K562 (cell line): ENCODE measurements at regions not wholly inside any gene's neighbourhood (a gene's known extent, or its start where the extent isn't known, plus 50 kb on each side); places are given as distances from the start of the nearest gene placed in this dataset.

Experiments used
- ATAC-seq: fragments of 200-7000 bp; cut with Tn5 transposase; 3 replicates; pipeline ENCODE4 v1.9.1; 2020; ENCODE audit warnings: moderate library complexity
- BruUV-seq: library from RNA; stranded (reverse); fragments of 400-500 nt; replicated peaks from 2 replicates; lab custom pipeline; 2021; lab: Mats Ljungman, UMichigan
- CTCF ChIA-PET: fragments of 300-600 bp; formaldehyde crosslinking; extraction: SDS; loops from one replicate; lab custom pipeline; 2021; ENCODE audit warnings: low intra/inter-chr PET ratio; lab: Yijun Ruan, JAX
- POLR2A ChIA-PET: fragments of 300-600, 350-650 bp; sonication (Branson Sonifier 250); formaldehyde crosslinking; extraction: SDS; loops from one replicate; lab custom pipeline; 2021; ENCODE audit warnings: antibody characterized with exemption, inconsistent platforms; lab: Yijun Ruan, JAX
- DNase-seq, 4 experiments: peaks; one replicate each; pipeline versions ENCODE4 v3.0.0 to v3.0.0-alpha.2; 2011 to 2018; ENCODE audit warnings: low spot score in 3 of 4, mixed read lengths in 3 of 4; ENCODE audit errors: extremely low read depth in 1 of 4
- FAIRE-seq: peaks from 2 replicates; lab custom pipeline; 2011; peaks lifted over from hg19 to GRCh38; lab: Jason Lieb, UNC
- H2AFZ ChIP-seq: 2 replicates; pipeline ENCODE4 v1.6.0; 2011; ENCODE audit warnings: low read depth, low read length, control low read depth, inconsistent platforms
- H3K27ac ChIP-seq: fragments of 200-600 bp; 3 replicates; pipeline ENCODE4 v1.8.0; 2011; ENCODE audit warnings: low read depth, mild to moderate bottlenecking, control low read depth, inconsistent platforms, low read length, moderate library complexity, mixed read lengths; ENCODE audit errors: extremely low read depth
- H3K27me3 ChIP-seq, 2 experiments: fragments of 300-600 bp in 1 of 2; 2 replicates in 1 of 2; 3 replicates in 1 of 2; pipeline versions ENCODE4 v1.6.0 to v1.8.0; 2011; ENCODE audit warnings: inconsistent platforms in 2 of 2, low read length in 2 of 2, mild to moderate bottlenecking in 1 of 2, mixed read lengths in 1 of 2, moderate library complexity in 1 of 2; ENCODE audit not compliant: control insufficient read depth in 2 of 2, insufficient read depth in 2 of 2
- H3K36me3 ChIP-seq: fragments of 300-600 bp; 3 replicates; pipeline ENCODE4 v1.8.0; 2011; ENCODE audit warnings: mild to moderate bottlenecking, low read length, inconsistent platforms; ENCODE audit not compliant: control insufficient read depth, insufficient read depth
- H3K4me1 ChIP-seq, 2 experiments: fragments of 200-600 bp in 1 of 2; replicated peaks in 1 of 2; 2 replicates in 1 of 2; 3 replicates in 1 of 2; pipeline versions ENCODE4 v1.5.1 to v1.8.0; 2011; ENCODE audit warnings: inconsistent platforms in 2 of 2, low read length in 2 of 2, mild to moderate bottlenecking in 1 of 2, mixed read lengths in 1 of 2, moderate library complexity in 1 of 2; ENCODE audit not compliant: control insufficient read depth in 2 of 2, insufficient read depth in 2 of 2
- H3K4me2 ChIP-seq: 2 replicates; pipeline ENCODE4 v1.6.1; 2011; ENCODE audit warnings: low read length, control low read depth, inconsistent platforms, mixed read lengths; ENCODE audit not compliant: insufficient read depth
- H3K4me3 ChIP-seq: fragments of 200-600 bp; sonication (generic), shearing (Covaris generic); 2 replicates; pipeline ENCODE4 v1.5.1; 2016; ENCODE audit warnings: control low read depth, inconsistent platforms
- H3K79me2 ChIP-seq: fragments of 200-600 bp; 3 replicates; pipeline ENCODE4 v1.8.0; 2011; ENCODE audit warnings: low read length, inconsistent platforms; ENCODE audit not compliant: control insufficient read depth, insufficient read depth
- H3K9ac ChIP-seq, 2 experiments: 2 replicates each; pipeline versions ENCODE4 v1.6.0 to v1.6.1; 2011; ENCODE audit warnings: low read depth in 2 of 2, low read length in 2 of 2, control low read depth in 1 of 2, inconsistent platforms in 1 of 2, mild to moderate bottlenecking in 1 of 2, mixed read lengths in 1 of 2; ENCODE audit not compliant: insufficient read depth in 1 of 2
- H3K9me1 ChIP-seq: one replicate; pipeline ENCODE4 v1.6.0; 2011; ENCODE audit warnings: inconsistent platforms, mild to moderate bottlenecking, low read length, moderate library complexity; ENCODE audit not compliant: control insufficient read depth, insufficient read depth
- H3K9me3 ChIP-seq: replicated peaks from 2 replicates; pipeline ENCODE4 v1.5.1; 2011; ENCODE audit warnings: low read depth, low read length, inconsistent platforms; ENCODE audit not compliant: control insufficient read depth, insufficient read depth
- H4K20me1 ChIP-seq: replicated peaks from 2 replicates; pipeline ENCODE4 v1.6.1; 2011; ENCODE audit warnings: low read length, inconsistent platforms, mixed read lengths; ENCODE audit not compliant: control insufficient read depth, insufficient read depth
- ASH1L ChIP-seq: fragments of 450-650 bp; IDR thresholded peaks from 2 replicates; pipeline ENCODE4 v1.6.1; 2018; ENCODE audit warnings: borderline replicate concordance, mild to moderate bottlenecking, low read depth; ENCODE audit not compliant: partially characterized antibody
- CBX1 ChIP-seq: sonication (generic); IDR thresholded peaks from 2 replicates; pipeline ENCODE4 v1.6.1; 2016; ENCODE audit warnings: antibody characterized with exemption, low read depth, mild to moderate bottlenecking
- ELF4 ChIP-seq: fragments of 450-650 bp; formaldehyde crosslinking; IDR thresholded peaks from 2 replicates; pipeline ENCODE4 v1.4.0; 2022; ENCODE audit warnings: missing genetic modification characterization
- KLF10 ChIP-seq: fragments of 250-450 bp; sonication (Bioruptor Pico); IDR thresholded peaks from 2 replicates; pipeline ENCODE4 v1.6.1; 2021; ENCODE audit warnings: matching md5 sums
- NELFE ChIP-seq: IDR thresholded peaks from 2 replicates; pipeline ENCODE4 v1.6.1; 2011; ENCODE audit warnings: mild to moderate bottlenecking; ENCODE audit not compliant: insufficient read depth, insufficient read length
- SLC30A9 ChIP-seq: fragments of 250-450 bp; sonication (Bioruptor Pico); IDR thresholded peaks from 2 replicates; pipeline ENCODE4 v1.8.0; 2022; ENCODE audit warnings: mild to moderate bottlenecking, moderate library complexity
- TSC22D4 ChIP-seq: fragments of 450-650 bp; IDR thresholded peaks from 2 replicates; pipeline ENCODE4 v1.6.1; 2016; ENCODE audit warnings: missing genetic modification characterization, missing biosample characterization, control low read depth
- WGBS: fragments of 100-300 bp; shearing (Covaris generic); methylation state at CpG from one replicate; pipeline ENCODE4 v1.1.6; 2016; ENCODE audit warnings: low coverage, mixed read lengths; ENCODE audit not compliant: insufficient coverage; ENCODE audit errors: missing lambda C conversion rate; 5-methylcytosine and 5-hydroxymethylcytosine counted together
- in situ Hi-C: fragments of 300-500 bp; cut with MboI; formaldehyde crosslinking; loops from 4 replicates; pipeline ENCODE4 v1.15.0; 2018; ENCODE audit warnings: inconsistent platforms, mixed read lengths
- intact Hi-C: fragments of 100-400 bp; cut with micrococcal nuclease; formaldehyde crosslinking; loops from 2 replicates; pipeline ENCODE4 v1.14.2; 2022
- TF ChIP-seq, protein P1 (sequence below), 3 experiments: IDR thresholded peaks in 2 of 3; conservative IDR thresholded peaks in 1 of 3; 2 replicates each; pipeline ENCODE4 v1.5.1; 2011 to 2012; ENCODE audit warnings: low read length in 3 of 3, mild to moderate bottlenecking in 3 of 3, control low read depth in 2 of 3, improper control_type of control experiment in 1 of 3, inconsistent platforms in 1 of 3, low read depth in 1 of 3, mixed read lengths in 1 of 3, moderate library complexity in 1 of 3; ENCODE audit not compliant: insufficient read depth in 2 of 3

DNA sequence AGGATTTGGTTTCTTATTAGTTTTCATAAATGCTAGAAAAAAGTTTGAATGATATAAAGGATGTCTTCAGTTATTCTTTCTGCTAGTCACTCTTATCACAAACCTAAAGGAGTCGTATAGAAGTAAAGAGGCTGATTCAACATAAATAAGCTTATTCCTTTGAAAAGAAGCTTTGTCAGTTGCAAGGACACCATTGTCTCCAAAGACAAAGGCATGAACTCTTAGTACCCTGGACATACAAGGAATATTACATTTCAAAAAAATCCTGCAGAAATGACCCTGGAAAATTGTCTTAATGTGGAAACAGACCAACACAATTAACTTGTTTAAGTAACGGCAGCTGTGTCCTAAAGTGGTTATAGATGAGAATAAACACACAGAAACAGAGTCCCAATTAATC, 528.0 kb downstream of the CPS1 start:
- H3K4me2 ChIP-seq: no peak overlapping the region
- BruUV-seq: no TSS peak
- no peak overlapping the region for H3K9ac ChIP-seq
- no peak for DNase-seq
- TF ChIP-seq ELF4 (CRISPR knock-in tag) (no peak), CBX1 (no peak), KLF10 (no peak), SLC30A9 (CRISPR knock-in tag) (no peak), TSC22D4 (tag) (no peak), ASH1L (no peak)
- intact Hi-C loops: no loop called here
- in situ Hi-C loops: no loop called here
- H3K4me1 ChIP-seq: no peaks in the 10 kb centered on the region
- ChIA-PET POLR2A (no interaction called here), CTCF (no interaction called here)
- ATAC-seq: no peak
- H2AFZ ChIP-seq: no peak overlapping the region
- no peak overlapping the region for H3K4me3 ChIP-seq
- H3K27ac ChIP-seq: no peak overlapping the region
- H3K9me1 ChIP-seq: no peaks in the 10 kb centered on the region
- H3K36me3 ChIP-seq: no peaks in the 10 kb centered on the region
- no peaks in the 10 kb centered on the region for H3K9me3 ChIP-seq
- no peaks in the 10 kb centered on the region for H4K20me1 ChIP-seq
- H3K27me3 ChIP-seq: no peaks in the 10 kb centered on the region
- 0% methylated on average over 2 of the region's 2 CpGs for WGBS
- H3K79me2 ChIP-seq: no peaks in the 10 kb centered on the region
- FAIRE-seq: no peak

DNA sequence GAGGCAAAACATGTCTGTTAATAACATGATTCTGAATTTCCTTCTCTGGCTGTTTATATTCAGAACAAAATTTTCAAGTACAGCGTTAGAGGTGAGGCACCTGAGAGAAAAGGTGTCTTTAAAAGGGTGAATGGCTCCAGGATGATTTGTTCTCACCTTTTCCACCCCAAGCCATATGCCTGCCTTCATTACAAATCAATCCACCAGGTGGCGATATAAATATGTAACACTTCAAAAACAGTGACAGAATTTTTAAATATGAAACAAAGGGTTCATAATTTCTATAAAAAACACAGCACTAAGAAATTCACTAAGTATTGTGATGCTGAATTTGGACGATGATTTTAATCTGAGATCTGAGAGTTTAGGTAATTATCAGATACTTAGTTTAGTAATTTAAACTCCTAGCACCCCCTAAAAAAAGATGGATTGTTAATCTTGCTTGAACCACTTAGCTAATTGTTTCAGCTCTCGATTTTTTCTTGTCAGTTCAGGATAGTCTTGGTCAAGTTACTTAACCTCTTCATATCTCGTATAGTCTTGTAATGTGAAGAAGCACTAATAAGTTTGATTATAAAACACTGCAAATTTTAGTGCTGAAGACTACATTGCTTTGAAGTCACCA, 528.8 kb downstream of the CPS1 start:
- H3K36me3 ChIP-seq: no peaks in the 10 kb centered on the region
- 3% methylated on average over 5 of the region's 5 CpGs for WGBS
- no peak overlapping the region for H3K27ac ChIP-seq
- intact Hi-C loops (no loop called here), in situ Hi-C loops (no loop called here)
- no peaks in the 10 kb centered on the region for H3K9me3 ChIP-seq
- FAIRE-seq: no peak
- H3K4me3 ChIP-seq: no peak overlapping the region
- no peak overlapping the region for H3K9ac ChIP-seq
- H3K4me1 ChIP-seq: no peaks in the 10 kb centered on the region
- H3K79me2 ChIP-seq: no peaks in the 10 kb centered on the region
- H3K4me2 ChIP-seq: no peak overlapping the region
- ChIA-PET CTCF (no interaction called here), POLR2A (no interaction called here)
- no peak overlapping the region for H2AFZ ChIP-seq
- ATAC-seq: no peak
- TF ChIP-seq NELFE: no peak
- TF ChIP-seq, protein P1, sequence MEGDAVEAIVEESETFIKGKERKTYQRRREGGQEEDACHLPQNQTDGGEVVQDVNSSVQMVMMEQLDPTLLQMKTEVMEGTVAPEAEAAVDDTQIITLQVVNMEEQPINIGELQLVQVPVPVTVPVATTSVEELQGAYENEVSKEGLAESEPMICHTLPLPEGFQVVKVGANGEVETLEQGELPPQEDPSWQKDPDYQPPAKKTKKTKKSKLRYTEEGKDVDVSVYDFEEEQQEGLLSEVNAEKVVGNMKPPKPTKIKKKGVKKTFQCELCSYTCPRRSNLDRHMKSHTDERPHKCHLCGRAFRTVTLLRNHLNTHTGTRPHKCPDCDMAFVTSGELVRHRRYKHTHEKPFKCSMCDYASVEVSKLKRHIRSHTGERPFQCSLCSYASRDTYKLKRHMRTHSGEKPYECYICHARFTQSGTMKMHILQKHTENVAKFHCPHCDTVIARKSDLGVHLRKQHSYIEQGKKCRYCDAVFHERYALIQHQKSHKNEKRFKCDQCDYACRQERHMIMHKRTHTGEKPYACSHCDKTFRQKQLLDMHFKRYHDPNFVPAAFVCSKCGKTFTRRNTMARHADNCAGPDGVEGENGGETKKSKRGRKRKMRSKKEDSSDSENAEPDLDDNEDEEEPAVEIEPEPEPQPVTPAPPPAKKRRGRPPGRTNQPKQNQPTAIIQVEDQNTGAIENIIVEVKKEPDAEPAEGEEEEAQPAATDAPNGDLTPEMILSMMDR (IDR thresholded peaks at IDR 0.05 in 2 of 3, conservative IDR thresholded peaks at IDR 0.05 in 1 of 3; ENCODE audit: insufficient read depth in 2 of 3, low read depth in 1 of 3, low read length in 3 of 3): peak in 2 of 3 experiments; percentile 17 to 19; a peak in 1 of 6 replicates
- no peaks in the 10 kb centered on the region for H3K9me1 ChIP-seq
- no TSS peak for BruUV-seq
- peak; percentile 3 to 11 (median 8) for DNase-seq
- H3K27me3 ChIP-seq: no peaks in the 10 kb centered on the region
- no peaks in the 10 kb centered on the region for H4K20me1 ChIP-seq
